ENCODE measurements at regions not wholly inside any gene's neighbourhood (a gene's known extent, or its start where the extent isn't known, plus 50 kb on each side); places are given as distances from the start of the nearest gene placed in this dataset.

DNA sequence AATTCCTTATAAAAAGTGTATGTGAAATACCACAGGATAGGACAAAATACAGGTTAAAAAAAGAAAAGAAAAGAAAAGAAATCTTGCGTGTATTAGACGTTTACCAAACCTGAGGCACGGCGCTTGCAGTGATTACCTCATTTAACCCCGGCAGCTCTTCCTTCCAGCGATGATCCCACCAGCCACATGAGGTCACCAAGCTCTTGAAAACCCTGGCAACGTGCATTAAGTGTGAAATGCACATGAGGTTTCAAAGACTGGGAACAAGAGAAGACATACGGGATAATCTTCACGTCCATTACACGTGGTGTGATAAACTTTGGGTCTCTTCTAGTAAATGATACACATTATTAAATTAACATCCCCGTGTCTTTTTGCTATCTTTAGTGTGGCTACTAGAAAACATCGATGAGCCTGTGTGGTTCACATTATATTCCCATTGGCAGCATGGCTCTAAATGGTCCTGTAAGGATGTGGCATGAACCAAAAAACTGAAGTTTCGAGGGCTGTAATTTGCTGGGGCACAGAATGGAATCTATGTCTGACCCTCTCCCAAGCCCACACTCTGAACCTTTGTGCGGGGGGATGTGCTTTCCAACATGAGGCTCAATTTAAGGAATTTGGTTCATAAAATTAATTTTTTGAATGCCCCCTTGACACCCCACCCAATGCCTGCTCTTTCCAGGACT is 59.2 kb upstream of the THBS2 start:
- Histone ChIP-seq H3K27ac (ENCODE audit: low read length) (no peak overlapping the region), H3F3A (ENCODE audit: low read length, unreplicated experiment) (no peaks in the 10 kb centered on the region), H3K79me2 (ENCODE audit: low read length) (no peaks in the 10 kb centered on the region), H3K4me1 (ENCODE audit: insufficient read depth, low read length) (no peaks in the 10 kb centered on the region; the same call in 1 of the 2 replicates), H3K9me3 (ENCODE audit: low read length) (no peaks in the 10 kb centered on the region), H3K9me2 (replicated peaks; ENCODE audit: low read length) (no peaks in the 10 kb centered on the region), H2AFZ (ENCODE audit: low read length) (no peak overlapping the region), H3K4me2 (ENCODE audit: low read length) (no peak overlapping the region), H4K20me1 (ENCODE audit: low read length) (no peaks in the 10 kb centered on the region), H3K4me3 (ENCODE audit: low read length) (no peak overlapping the region), H3K27me3 (ENCODE audit: low read length) (no peaks in the 10 kb centered on the region), H3K9ac (ENCODE audit: low read length) (no peak overlapping the region), H3K36me3 (ENCODE audit: low read depth, low read length) (no peaks in the 10 kb centered on the region)
- no peak for ATAC-seq
- TF ChIP-seq CTCF (conservative IDR thresholded peaks at IDR 0.05; ENCODE audit: low read depth, low read length) (no peak), EZH2 (IDR thresholded peaks at IDR 0.05; ENCODE audit: low read length, unreplicated experiment) (no peak), EZH2phosphoT487 (IDR thresholded peaks at IDR 0.05; ENCODE audit: borderline replicate concordance, low read length) (no peak)
- CTCF ChIA-PET: no interaction called here
- no TSS peak for BruUV-seq (replicated peaks)
- DNase-seq: no peak
- intact Hi-C loops (cut with micrococcal nuclease): no loop called here
- POLR2A ChIA-PET (ENCODE audit: unreplicated experiment): no interaction called here

GRCh38 chr6:169310983-169311382 is 57.3 kb upstream of the THBS2 start:
- Histone ChIP-seq H3K36me3 (ENCODE audit: low read depth, low read length) (no peaks in the 10 kb centered on the region), H2AFZ (ENCODE audit: low read length) (no peak overlapping the region), H3K4me1 (ENCODE audit: insufficient read depth, low read length) (no peaks in the 10 kb centered on the region; the same call in 1 of the 2 replicates), H3K9me2 (replicated peaks; ENCODE audit: low read length) (no peaks in the 10 kb centered on the region), H3K9me3 (ENCODE audit: low read length) (no peaks in the 10 kb centered on the region), H3K4me3 (ENCODE audit: low read length) (no peak overlapping the region), H3K79me2 (ENCODE audit: low read length) (no peaks in the 10 kb centered on the region), H3K4me2 (ENCODE audit: low read length) (no peak overlapping the region), H3F3A (ENCODE audit: low read length, unreplicated experiment) (no peaks in the 10 kb centered on the region), H3K9ac (ENCODE audit: low read length) (no peak overlapping the region), H3K27ac (ENCODE audit: low read length) (no peak overlapping the region), H4K20me1 (ENCODE audit: low read length) (no peaks in the 10 kb centered on the region), H3K27me3 (ENCODE audit: low read length) (no peaks in the 10 kb centered on the region)
- CTCF ChIA-PET: no interaction called here
- BruUV-seq (replicated peaks): no TSS peak
- ATAC-seq: no peak
- intact Hi-C loops (cut with micrococcal nuclease): no loop called here
- no peak for DNase-seq
- POLR2A ChIA-PET (ENCODE audit: unreplicated experiment): no interaction called here
- TF ChIP-seq EZH2phosphoT487 (IDR thresholded peaks at IDR 0.05; ENCODE audit: borderline replicate concordance, low read length): no peak
- TF ChIP-seq CTCF (conservative IDR thresholded peaks at IDR 0.05; ENCODE audit: low read depth, low read length): no peak
- TF ChIP-seq EZH2 (IDR thresholded peaks at IDR 0.05; ENCODE audit: low read length, unreplicated experiment): no peak

Measured in PC-3 (cell line).